CD4-positive, CD25-positive, alpha-beta regulatory T cell (primary cell): ENCODE measurements at regions not wholly inside any gene's neighbourhood (a gene's known extent, or its start where the extent isn't known, plus 50 kb on each side); places are given as distances from the start of the nearest gene placed in this dataset.

Experiments used
- ATAC-seq, 2 donors: fragments of 150-1000 bp; cut with Tn5 transposase; one replicate each; pipeline ENCODE4 v1.10.0; 2021; ENCODE audit warnings: low read depth in 2 of 2, moderate number of reproducible peaks in 2 of 2, moderate library complexity in 1 of 2
- DNase-seq, 3 donors: peaks; one replicate each; pipeline versions ENCODE4 v3.0.0 to v3.0.0-alpha.2; 2012 to 2022; ENCODE audit warnings: mixed read lengths in 1 of 3
- H3K27ac ChIP-seq: one replicate; pipeline ENCODE4 v1.7.0; 2013; ENCODE audit warnings: mild to moderate bottlenecking, low read length; ENCODE audit not compliant: insufficient read depth, poor library complexity, severe bottlenecking
- H3K27me3 ChIP-seq: one replicate; pipeline ENCODE4 v1.7.0; 2013; ENCODE audit warnings: low read length; ENCODE audit not compliant: control insufficient read depth, insufficient read depth
- H3K36me3 ChIP-seq: one replicate; pipeline ENCODE4 v1.7.0; 2013; ENCODE audit warnings: mild to moderate bottlenecking, low read length, moderate library complexity; ENCODE audit not compliant: control insufficient read depth, insufficient read depth
- H3K4me1 ChIP-seq: 2 replicates; pipeline ENCODE4 v1.7.0; 2013; ENCODE audit warnings: mild to moderate bottlenecking, low read length; ENCODE audit not compliant: insufficient read depth, control insufficient read depth, poor library complexity, severe bottlenecking
- H3K4me3 ChIP-seq: one replicate; pipeline ENCODE4 v1.7.0; 2013; ENCODE audit warnings: low read depth, mild to moderate bottlenecking, low read length, moderate library complexity
- H3K9me3 ChIP-seq, 2 experiments: 1 replicate in 1 of 2; 2 replicates in 1 of 2; pipeline ENCODE4 v1.7.0; 2013; ENCODE audit warnings: low read length in 2 of 2, mild to moderate bottlenecking in 1 of 2, moderate library complexity in 1 of 2; ENCODE audit not compliant: control insufficient read depth in 2 of 2
- H3K27ac Mint-ChIP-seq, 3 donors: one replicate each; pipeline ENCODE4 v1.8.0; 2020 to 2022; ENCODE audit warnings: mild to moderate bottlenecking in 3 of 3, mixed read lengths in 3 of 3, moderate library complexity in 2 of 3
- H3K27me3 Mint-ChIP-seq: one replicate; pipeline ENCODE4 v1.8.0; 2022; ENCODE audit warnings: mild to moderate bottlenecking, mixed read lengths
- H3K36me3 Mint-ChIP-seq: one replicate; pipeline ENCODE4 v1.8.0; 2020; ENCODE audit warnings: mixed read lengths
- H3K4me1 Mint-ChIP-seq, 4 donors: one replicate each; pipeline ENCODE4 v1.8.0; 2020 to 2022; ENCODE audit warnings: mixed read lengths in 4 of 4, mild to moderate bottlenecking in 1 of 4
- H3K4me3 Mint-ChIP-seq, 4 donors: one replicate each; pipeline ENCODE4 v1.8.0; 2020 to 2022; ENCODE audit warnings: mild to moderate bottlenecking in 4 of 4, mixed read lengths in 4 of 4, moderate library complexity in 3 of 4
- H3K9me3 Mint-ChIP-seq, 7 donors: one replicate each; pipeline ENCODE4 v1.8.0; 2020 to 2022; ENCODE audit warnings: mixed read lengths in 7 of 7, mild to moderate bottlenecking in 3 of 7, moderate library complexity in 2 of 7

GRCh38 chr12:92437452-92437851, 265.3 kb upstream of the PLEKHG7 start:
- Histone ChIP-seq H3K36me3 (no peaks in the 10 kb centered on the region), H3K9me3 (no peaks in the 10 kb centered on the region), H3K27me3 (no peaks in the 10 kb centered on the region), H3K27ac (no peak overlapping the region), H3K4me1 (no peaks in the 10 kb centered on the region), H3K4me3 (no peak overlapping the region)
- H3K36me3 Mint-ChIP-seq = no peaks in the 10 kb centered on the region
- DNase-seq (peak in 1 of 3 donors; percentile 27), ATAC-seq (no peak)
- H3K27ac Mint-ChIP-seq = peak overlapping the region in 1 of 3 donors; percentile 9
- peaks cover 0 to 8% (median 3%) of the 10 kb centered on the region in 7 donors for H3K9me3 Mint-ChIP-seq
- no peak overlapping the region for H3K4me3 Mint-ChIP-seq
- peaks cover 10 to 17% (median 13%) of the 10 kb centered on the region in 4 donors for H3K4me1 Mint-ChIP-seq
- no peaks in the 10 kb centered on the region for H3K27me3 Mint-ChIP-seq

GRCh38 chr12:92436856-92437255, 265.9 kb upstream of the PLEKHG7 start:
- H3K9me3 Mint-ChIP-seq = peaks cover 0 to 8% (median 3%) of the 10 kb centered on the region in 7 donors
- no peaks in the 10 kb centered on the region for H3K36me3 Mint-ChIP-seq
- H3K9me3 ChIP-seq = no peaks in the 10 kb centered on the region
- ATAC-seq (no peak), DNase-seq (no peak)
- no peaks in the 10 kb centered on the region for H3K36me3 ChIP-seq
- H3K27me3 Mint-ChIP-seq = no peaks in the 10 kb centered on the region
- no peak overlapping the region for H3K4me3 Mint-ChIP-seq
- H3K27ac Mint-ChIP-seq = no peak overlapping the region
- H3K4me3 ChIP-seq = no peak overlapping the region
- H3K27me3 ChIP-seq = no peaks in the 10 kb centered on the region
- no peak overlapping the region for H3K27ac ChIP-seq
- peaks cover 10 to 17% (median 12%) of the 10 kb centered on the region in 4 donors for H3K4me1 Mint-ChIP-seq
- no peaks in the 10 kb centered on the region for H3K4me1 ChIP-seq

- Mint-ChIP-seq H3K4me1 (peaks cover 7 to 13% (median 11%) of the 10 kb centered on the region in 4 donors), H3K4me3 (no peak overlapping the region), H3K9me3 (peaks cover 0 to 5% (median 3%) of the 10 kb centered on the region in 7 donors), H3K27ac (no peak overlapping the region), H3K36me3 (no peaks in the 10 kb centered on the region), H3K27me3 (no peaks in the 10 kb centered on the region)
- no peaks in the 10 kb centered on the region for H3K36me3 ChIP-seq
- H3K4me3 ChIP-seq = no peak overlapping the region
- no peaks in the 10 kb centered on the region for H3K9me3 ChIP-seq
- no peak overlapping the region for H3K27ac ChIP-seq
- H3K27me3 ChIP-seq = no peaks in the 10 kb centered on the region
- no peak for DNase-seq
- no peak for ATAC-seq
- H3K4me1 ChIP-seq = no peaks in the 10 kb centered on the region
Observed at GRCh38 chr12:92434607-92435025, 268.2 kb upstream of the PLEKHG7 start.

- Histone ChIP-seq H3K36me3 (no peaks in the 10 kb centered on the region), H3K27ac (no peak overlapping the region), H3K4me3 (no peak overlapping the region), H3K4me1 (no peaks in the 10 kb centered on the region), H3K9me3 (no peaks in the 10 kb centered on the region), H3K27me3 (no peaks in the 10 kb centered on the region)
- no peak for ATAC-seq
- H3K4me3 Mint-ChIP-seq = no peak overlapping the region
- no peaks in the 10 kb centered on the region for H3K27me3 Mint-ChIP-seq
- no peak for DNase-seq
- H3K4me1 Mint-ChIP-seq = peaks cover 8 to 16% (median 12%) of the 10 kb centered on the region in 4 donors
- peaks cover 0 to 8% (median 4%) of the 10 kb centered on the region in 7 donors for H3K9me3 Mint-ChIP-seq
- peak overlapping the region in 2 of 3 donors; percentile 3 for H3K27ac Mint-ChIP-seq
- no peaks in the 10 kb centered on the region for H3K36me3 Mint-ChIP-seq
Observed at GRCh38 chr12:92432724-92433441, 269.9 kb upstream of the PLEKHG7 start.

GRCh38 chr12:92431146-92431545, 271.6 kb upstream of the PLEKHG7 start:
- H3K4me3 Mint-ChIP-seq = no peak overlapping the region
- no peaks in the 10 kb centered on the region for H3K36me3 Mint-ChIP-seq
- Histone ChIP-seq H3K4me3 (no peak overlapping the region), H3K9me3 (no peaks in the 10 kb centered on the region), H3K27ac (no peak overlapping the region), H3K27me3 (no peaks in the 10 kb centered on the region), H3K36me3 (no peaks in the 10 kb centered on the region), H3K4me1 (no peaks in the 10 kb centered on the region)
- DNase-seq (no peak), ATAC-seq (no peak)
- H3K27me3 Mint-ChIP-seq = no peaks in the 10 kb centered on the region
- peaks cover 2 to 10% (median 6%) of the 10 kb centered on the region in 4 donors for H3K4me1 Mint-ChIP-seq
- H3K27ac Mint-ChIP-seq = no peak overlapping the region
- peaks cover 0 to 8% (median 0%) of the 10 kb centered on the region in 7 donors for H3K9me3 Mint-ChIP-seq

- Mint-ChIP-seq H3K4me3 (no peak overlapping the region), H3K27ac (peak overlapping the region in 1 of 3 donors; percentile 64), H3K4me1 (peaks cover 6 to 9% (median 6%) of the 10 kb centered on the region in 4 donors), H3K36me3 (no peaks in the 10 kb centered on the region), H3K27me3 (no peaks in the 10 kb centered on the region), H3K9me3 (peaks cover 0 to 3% (median 0%) of the 10 kb centered on the region in 7 donors)
- Histone ChIP-seq H3K27ac (no peak overlapping the region), H3K9me3 (no peaks in the 10 kb centered on the region), H3K36me3 (no peaks in the 10 kb centered on the region), H3K4me1 (no peaks in the 10 kb centered on the region), H3K4me3 (no peak overlapping the region), H3K27me3 (no peaks in the 10 kb centered on the region)
- DNase-seq (no peak), ATAC-seq (no peak)
Observed at GRCh38 chr12:92426332-92426731, 276.5 kb upstream of the PLEKHG7 start.

- no peak for ATAC-seq
- peak overlapping the region in 1 of 3 donors; percentile 46 for H3K27ac Mint-ChIP-seq
- peaks cover 6 to 12% (median 10%) of the 10 kb centered on the region in 4 donors for H3K4me1 Mint-ChIP-seq
- Histone ChIP-seq H3K4me1 (no peaks in the 10 kb centered on the region), H3K27me3 (no peaks in the 10 kb centered on the region), H3K27ac (no peak overlapping the region), H3K36me3 (no peaks in the 10 kb centered on the region), H3K9me3 (no peaks in the 10 kb centered on the region), H3K4me3 (no peak overlapping the region)
- H3K4me3 Mint-ChIP-seq = no peak overlapping the region
- no peaks in the 10 kb centered on the region for H3K27me3 Mint-ChIP-seq
- no peak for DNase-seq
- no peaks in the 10 kb centered on the region for H3K36me3 Mint-ChIP-seq
- peaks cover 0 to 3% (median 0%) of the 10 kb centered on the region in 7 donors for H3K9me3 Mint-ChIP-seq
Observed at GRCh38 chr12:92425165-92425564, 277.6 kb upstream of the PLEKHG7 start.

- Mint-ChIP-seq H3K27ac (no peak overlapping the region), H3K36me3 (no peaks in the 10 kb centered on the region), H3K4me3 (no peak overlapping the region), H3K4me1 (peaks cover 6 to 15% (median 9%) of the 10 kb centered on the region in 4 donors), H3K27me3 (no peaks in the 10 kb centered on the region), H3K9me3 (peaks cover 0 to 3% (median 0%) of the 10 kb centered on the region in 7 donors)
- no peaks in the 10 kb centered on the region for H3K27me3 ChIP-seq
- H3K9me3 ChIP-seq = no peaks in the 10 kb centered on the region
- no peaks in the 10 kb centered on the region for H3K36me3 ChIP-seq
- no peak for DNase-seq
- H3K4me1 ChIP-seq = no peaks in the 10 kb centered on the region
- no peak overlapping the region for H3K4me3 ChIP-seq
- H3K27ac ChIP-seq = no peak overlapping the region
- no peak for ATAC-seq
Observed at GRCh38 chr12:92424338-92424737, 278.5 kb upstream of the PLEKHG7 start.
